ENCODE measurements at regions not wholly inside any gene's neighbourhood (a gene's known extent, or its start where the extent isn't known, plus 50 kb on each side); places are given as distances from the start of the nearest gene placed in this dataset.

- Histone ChIP-seq H3K9ac (ENCODE audit: insufficient read depth, low read depth, low read length) (no peak overlapping the region), H3K4me1 (ENCODE audit: insufficient read depth, low read length) (no peaks in the 10 kb centered on the region), H3K36me3 (replicated peaks in 1 of 2; ENCODE audit: control insufficient read depth in 1 of 2, insufficient read depth in 2 of 2, low read length in 2 of 2) (no peaks in the 10 kb centered on the region), H3K9me3 (ENCODE audit: low read length) (peaks cover 7% of the 10 kb centered on the region), H3K27ac (ENCODE audit: extremely low read length, insufficient read depth, low read length) (no peak overlapping the region), H4K20me1 (ENCODE audit: insufficient read depth, low read length) (no peaks in the 10 kb centered on the region), H3K79me2 (ENCODE audit: insufficient read depth, low read length) (no peaks in the 10 kb centered on the region), H3K4me3 (replicated peaks in 1 of 3; ENCODE audit: insufficient read depth in 1 of 3, low read depth in 2 of 3, low read length in 3 of 3) (no peak overlapping the region), H3K27me3 (ENCODE audit: control insufficient read depth in 1 of 2, insufficient read depth in 2 of 2, low read length in 2 of 2) (no peaks in the 10 kb centered on the region; a peak in 1 of 5 replicates), H2AFZ (ENCODE audit: low read length) (no peak overlapping the region), H3K4me2 (ENCODE audit: low read depth, low read length) (no peak overlapping the region)
- CTCF ChIA-PET (ENCODE audit: low intra/inter-chr PET ratio, low total read pairs): no interaction called here
- no TSS peak for BruUV-seq (replicated peaks)
- ATAC-seq (no peak), FAIRE-seq (no peak), DNase-seq (ENCODE audit: low spot score) (no peak)
- intact Hi-C loops (cut with micrococcal nuclease; ENCODE audit: unreplicated experiment) (loop anchor here (5.0 kb wide), 3 partner anchors 755 to 1375 kb away; no protein-coding TSS in a partner anchor), in situ Hi-C loops (cut with HindIII; ENCODE audit: extremely low pct_ligation_motif_present, low pct_unique_long_range_greater_than_20kb) (no loop called here)
- WGBS (ENCODE audit: low lambda C conversion rate): 0% methylated on average over 2 of the region's 2 CpGs
- TF ChIP-seq ZNF431 (CRISPR knock-in tag; IDR thresholded peaks at IDR 0.05; ENCODE audit: borderline replicate concordance, low read depth) (peak; percentile 67; the same call in 1 of the 2 replicates), ZNF770 (CRISPR knock-in tag; IDR thresholded peaks at IDR 0.05) (no peak)
- POLR2A ChIA-PET: no interaction called here
Measured at GRCh38 chr2:194562329-194562728, 1094.7 kb upstream of the SLC39A10 start.

DNA sequence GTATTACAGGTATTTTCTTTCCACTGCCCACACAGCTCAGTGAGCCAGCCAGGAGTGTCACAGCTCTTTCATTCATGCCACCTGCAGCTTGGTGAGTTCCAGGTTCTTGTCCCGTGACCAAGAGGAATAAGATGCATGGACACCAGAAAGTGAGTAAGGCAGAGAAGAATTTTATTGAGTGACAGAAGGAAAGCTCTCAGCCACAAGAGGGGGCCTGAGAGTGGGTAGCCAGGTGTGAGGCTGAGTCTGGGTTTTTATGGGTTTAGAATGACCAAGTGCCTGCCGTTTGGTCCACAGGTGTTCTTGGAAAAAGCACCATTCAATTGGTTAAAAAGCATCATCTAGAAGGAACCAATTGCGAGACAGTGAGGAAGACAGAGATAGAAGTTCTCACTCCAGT lies 1097.1 kb upstream of the SLC39A10 start:
- Histone ChIP-seq H2AFZ (ENCODE audit: low read length) (no peak overlapping the region), H4K20me1 (ENCODE audit: insufficient read depth, low read length) (no peaks in the 10 kb centered on the region), H3K9ac (ENCODE audit: insufficient read depth, low read depth, low read length) (no peak overlapping the region), H3K27me3 (ENCODE audit: control insufficient read depth in 1 of 2, insufficient read depth in 2 of 2, low read length in 2 of 2) (no peaks in the 10 kb centered on the region), H3K79me2 (ENCODE audit: insufficient read depth, low read length) (no peaks in the 10 kb centered on the region), H3K4me1 (ENCODE audit: insufficient read depth, low read length) (no peaks in the 10 kb centered on the region), H3K36me3 (replicated peaks in 1 of 2; ENCODE audit: control insufficient read depth in 1 of 2, insufficient read depth in 2 of 2, low read length in 2 of 2) (no peaks in the 10 kb centered on the region), H3K4me3 (replicated peaks in 1 of 3; ENCODE audit: insufficient read depth in 1 of 3, low read depth in 2 of 3, low read length in 3 of 3) (no peak overlapping the region), H3K9me3 (ENCODE audit: low read length) (peaks cover 7% of the 10 kb centered on the region), H3K27ac (ENCODE audit: extremely low read length, insufficient read depth, low read length) (no peak overlapping the region), H3K4me2 (ENCODE audit: low read depth, low read length) (no peak overlapping the region)
- ChIA-PET CTCF (ENCODE audit: low intra/inter-chr PET ratio, low total read pairs) (interaction anchor here (1.1 kb wide), 1 partner anchor 759 kb away, joined by 6 read pairs; no protein-coding TSS in a partner anchor), POLR2A (no interaction called here)
- no peak for ATAC-seq
- intact Hi-C loops (cut with micrococcal nuclease; ENCODE audit: unreplicated experiment) (loop anchor here (5.0 kb wide), 3 partner anchors 757 to 1377 kb away; no protein-coding TSS in a partner anchor), in situ Hi-C loops (cut with HindIII; ENCODE audit: extremely low pct_ligation_motif_present, low pct_unique_long_range_greater_than_20kb) (loop anchor here (10.0 kb wide), 1 partner anchor 755 kb away; no protein-coding TSS in a partner anchor)
- no TSS peak for BruUV-seq (replicated peaks)
- no peak for FAIRE-seq
- 4% methylated on average over 3 of the region's 3 CpGs for WGBS (ENCODE audit: low lambda C conversion rate)
- no peak for DNase-seq (ENCODE audit: low spot score)
- TF ChIP-seq ZNF280D (CRISPR knock-in tag; IDR thresholded peaks at IDR 0.05): no peak
- no peak for TF ChIP-seq ZNF143 (CRISPR knock-in tag; IDR thresholded peaks at IDR 0.05)
- TF ChIP-seq MED8 (CRISPR knock-in tag; IDR thresholded peaks at IDR 0.05; ENCODE audit: insufficient replicate concordance): no peak
- no peak for TF ChIP-seq ZNF746 (CRISPR knock-in tag; IDR thresholded peaks at IDR 0.05)
- TF ChIP-seq, protein P1, sequence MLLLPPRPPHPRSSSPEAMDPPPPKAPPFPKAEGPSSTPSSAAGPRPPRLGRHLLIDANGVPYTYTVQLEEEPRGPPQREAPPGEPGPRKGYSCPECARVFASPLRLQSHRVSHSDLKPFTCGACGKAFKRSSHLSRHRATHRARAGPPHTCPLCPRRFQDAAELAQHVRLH (CRISPR knock-in tag; IDR thresholded peaks at IDR 0.05; ENCODE audit: borderline replicate concordance, low read depth): no peak
- TF ChIP-seq ZNF777 (CRISPR knock-in tag; IDR thresholded peaks at IDR 0.05): no peak
- TF ChIP-seq ZNF354B (CRISPR knock-in tag; IDR thresholded peaks at IDR 0.05): no peak
- TF ChIP-seq, protein P2, sequence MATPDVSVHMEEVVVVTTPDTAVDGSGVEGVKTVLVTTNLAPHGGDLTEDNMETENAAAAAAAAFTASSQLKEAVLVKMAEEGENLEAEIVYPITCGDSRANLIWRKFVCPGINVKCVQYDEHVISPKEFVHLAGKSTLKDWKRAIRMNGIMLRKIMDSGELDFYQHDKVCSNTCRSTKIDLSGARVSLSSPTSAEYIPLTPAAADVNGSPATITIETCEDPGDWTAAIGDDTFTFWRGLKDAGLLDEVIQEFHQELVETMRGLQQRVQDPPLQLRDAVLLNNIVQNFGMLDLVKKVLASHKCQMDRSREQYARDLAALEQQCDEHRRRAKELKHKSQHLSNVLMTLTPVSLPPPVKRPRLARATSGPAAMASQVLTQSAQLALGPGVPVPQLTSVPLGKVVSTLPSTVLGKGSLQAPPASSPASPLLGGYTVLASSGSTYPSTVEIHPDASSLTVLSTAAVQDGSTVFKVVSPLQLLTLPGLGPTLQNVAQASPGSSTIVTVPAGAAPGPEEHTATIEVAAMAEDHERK (CRISPR knock-in tag; IDR thresholded peaks at IDR 0.05; ENCODE audit: low read depth): no peak
